GM21447 (cell line): ENCODE measurements at regions not wholly inside any gene's neighbourhood (a gene's known extent, or its start where the extent isn't known, plus 50 kb on each side); places are given as distances from the start of the nearest gene placed in this dataset.

Source experiments
- ATAC-seq: cut with Tn5 transposase; IDR thresholded peaks from one replicate; pipeline ENCODE4 v1.9.1; 2021; ENCODE audit not compliant: unreplicated experiment

- ATAC-seq, result no peak
These were observed 660.6 kb upstream of the SLC10A2 start for GRCh38 chr13:103726808-103727207.

GRCh38 chr13:103716718-103717117 is 650.5 kb upstream of the SLC10A2 start:
- ATAC-seq, result no peak

- ATAC-seq, result no peak
These were observed 649.1 kb upstream of the SLC10A2 start for GRCh38 chr13:103715335-103715734.

- ATAC-seq, result no peak
These were observed 637.0 kb upstream of the SLC10A2 start for GRCh38 chr13:103703246-103703645.

GRCh38 chr13:103698000-103698399 is 631.8 kb upstream of the SLC10A2 start:
- ATAC-seq, result no peak

- no peak for ATAC-seq
These were observed 629.1 kb upstream of the SLC10A2 start for GRCh38 chr13:103695320-103695719.

GRCh38 chr13:103694471-103694870 is 628.3 kb upstream of the SLC10A2 start:
- no peak for ATAC-seq

GRCh38 chr13:103694033-103694432 is 627.8 kb upstream of the SLC10A2 start:
- ATAC-seq, result no peak

GRCh38 chr13:103692442-103692841 is 626.2 kb upstream of the SLC10A2 start:
- no peak for ATAC-seq

GRCh38 chr13:103676329-103676728 is 610.1 kb upstream of the SLC10A2 start:
- ATAC-seq, result no peak

- ATAC-seq, result no peak
These were observed 605.3 kb upstream of the SLC10A2 start for GRCh38 chr13:103671547-103671946.

- no peak for ATAC-seq
These were observed 597.8 kb upstream of the SLC10A2 start for GRCh38 chr13:103663996-103664395.

- no peak for ATAC-seq
These were observed 590.1 kb upstream of the SLC10A2 start for GRCh38 chr13:103656311-103656710.

- ATAC-seq, result no peak
These were observed 574.4 kb upstream of the SLC10A2 start for GRCh38 chr13:103640606-103641005.

- no peak for ATAC-seq
These were observed 573.1 kb upstream of the SLC10A2 start for GRCh38 chr13:103639326-103639725.

- ATAC-seq, result no peak
These were observed 572.5 kb upstream of the SLC10A2 start for GRCh38 chr13:103638706-103639105.

GRCh38 chr13:103634066-103634465 is 567.8 kb upstream of the SLC10A2 start:
- no peak for ATAC-seq

- no peak for ATAC-seq
These were observed 559.0 kb upstream of the SLC10A2 start for GRCh38 chr13:103625194-103625593.

- ATAC-seq, result no peak
These were observed 551.9 kb upstream of the SLC10A2 start for GRCh38 chr13:103618151-103618550.

GRCh38 chr13:103615771-103616170 is 549.6 kb upstream of the SLC10A2 start:
- ATAC-seq, result no peak

GRCh38 chr13:103614761-103615160 is 548.5 kb upstream of the SLC10A2 start:
- ATAC-seq, result no peak

GRCh38 chr13:103607995-103608394 is 541.8 kb upstream of the SLC10A2 start:
- peak; percentile 86 for ATAC-seq

- no peak for ATAC-seq
These were observed 539.5 kb upstream of the SLC10A2 start for GRCh38 chr13:103605546-103606326.
